K562 (cell line): ENCODE measurements at regions not wholly inside any gene's neighbourhood (a gene's known extent, or its start where the extent isn't known, plus 50 kb on each side); places are given as distances from the start of the nearest gene placed in this dataset.
A peak's percentile ranks its signal among the peaks of the same experiment; 100 is the strongest.

ENCODE experiments used
- CUX1 ChIP-seq: fragments of 200-800 bp; sonication (Bioruptor generic); IDR thresholded peaks from 2 replicates; pipeline ENCODE4 v1.6.1; 2016; ENCODE audit warnings: missing genetic modification characterization, missing compliant biosample characterization
- E2F8 ChIP-seq: fragments of 450-650 bp; IDR thresholded peaks from 2 replicates; pipeline ENCODE4 v1.7.1; 2018; ENCODE audit warnings: mild to moderate bottlenecking, low read depth; ENCODE audit not compliant: partially characterized antibody
- ETS2 ChIP-seq: IDR thresholded peaks from 2 replicates; pipeline ENCODE4 v1.6.1; 2016; ENCODE audit warnings: borderline replicate concordance, missing genetic modification characterization, mild to moderate bottlenecking, moderate library complexity, missing compliant biosample characterization; ENCODE audit not compliant: poor library complexity, severe bottlenecking
- GABPB1 ChIP-seq: sonication (generic); formaldehyde crosslinking; IDR thresholded peaks from 2 replicates; pipeline ENCODE4 v1.8.0; 2022; ENCODE audit warnings: mild to moderate bottlenecking, missing genetic modification reagents
- GTF3C2 ChIP-seq: IDR thresholded peaks from 3 replicates; pipeline ENCODE4 v1.6.1; 2011; ENCODE audit warnings: borderline replicate concordance, mild to moderate bottlenecking, moderate library complexity; ENCODE audit not compliant: insufficient read length; ENCODE audit errors: extremely low read depth
- HDAC2 ChIP-seq: fragments of 450-650 bp; IDR thresholded peaks from 2 replicates; pipeline ENCODE4 v1.6.1; 2016; ENCODE audit warnings: mild to moderate bottlenecking
- IRF9 ChIP-seq: fragments of 450-650 bp; IDR thresholded peaks from 2 replicates; pipeline ENCODE4 v1.6.1; 2016; ENCODE audit warnings: missing biosample characterization, missing genetic modification characterization
- MCM3 ChIP-seq: fragments of 450-650 bp; IDR thresholded peaks from 2 replicates; pipeline ENCODE4 v1.6.1; 2016
- MTA1 ChIP-seq: fragments of 450-650 bp; IDR thresholded peaks from 2 replicates; pipeline ENCODE4 v1.6.1; 2017; ENCODE audit warnings: borderline replicate concordance
- NUFIP1 ChIP-seq: fragments of 450-650 bp; IDR thresholded peaks from 2 replicates; pipeline ENCODE4 v1.6.1; 2018; ENCODE audit not compliant: partially characterized antibody
- SRSF7 ChIP-seq: fragments of 200-400 bp; formaldehyde crosslinking; optimal IDR thresholded peaks from 2 replicates; pipeline ENCODE3; 2017; ENCODE audit warnings: mild to moderate bottlenecking, low read depth, low read length
- XRCC4 ChIP-seq: IDR thresholded peaks from one replicate; pipeline ENCODE4 v1.6.1; 2011; ENCODE audit not compliant: insufficient read depth, insufficient read length; ENCODE audit errors: extremely low read depth
- ZBTB17 ChIP-seq: fragments of 450-650 bp; formaldehyde crosslinking; IDR thresholded peaks from 2 replicates; pipeline ENCODE4 v1.4.0; 2020; ENCODE audit warnings: mild to moderate bottlenecking
- ZC3H8 ChIP-seq: fragments of 450-650 bp; IDR thresholded peaks from 2 replicates; pipeline ENCODE4 v1.6.1; 2017
- ZNF174 ChIP-seq: fragments of 250-450 bp; sonication (Bioruptor Pico); IDR thresholded peaks from 2 replicates; pipeline ENCODE4 v1.4.0; 2020; ENCODE audit warnings: mild to moderate bottlenecking
- ZNF239 ChIP-seq: fragments of 250-450 bp; sonication (Bioruptor Pico); IDR thresholded peaks from 2 replicates; pipeline ENCODE4 v1.4.0; 2020; ENCODE audit warnings: mild to moderate bottlenecking
- ZNF354B ChIP-seq: fragments of 250-450 bp; sonication (Bioruptor Pico); IDR thresholded peaks from 2 replicates; pipeline ENCODE4 v1.4.0; 2020
- ZNF586 ChIP-seq: fragments of 450-650 bp; formaldehyde crosslinking; conservative IDR thresholded peaks from 2 replicates; pipeline ENCODE4 v1.4.0; 2020; ENCODE audit warnings: mild to moderate bottlenecking, moderate library complexity
- ZNF778 ChIP-seq: fragments of 450-650 bp; formaldehyde crosslinking; IDR thresholded peaks from 2 replicates; pipeline ENCODE4 v1.4.0; 2020; ENCODE audit warnings: mild to moderate bottlenecking, moderate library complexity

- no peak for TF ChIP-seq XRCC4
- 0 out of 2 replicates have a peak, but pooled peaks have one; percentile 43 for TF ChIP-seq ZNF586 (CRISPR knock-in tag)
- peak; percentile 66; the same call in 1 of the 2 replicates for TF ChIP-seq ZBTB17 (CRISPR knock-in tag)
- peak; percentile 84; the same call in 1 of the 2 replicates for TF ChIP-seq CUX1 (CRISPR knock-in tag)
- no peak for TF ChIP-seq ETS2 (tag)
- TF ChIP-seq GABPB1 (CRISPR knock-in tag), result no peak
- no peak for TF ChIP-seq ZC3H8
- TF ChIP-seq E2F8, result no peak
- TF ChIP-seq ZNF239 (CRISPR knock-in tag), result peak; percentile 80
- peak; percentile 61 for TF ChIP-seq IRF9 (tag)
- TF ChIP-seq ZNF354B (CRISPR knock-in tag), result peak; percentile 65; the same call in 1 of the 2 replicates
- TF ChIP-seq MTA1, result no peak
- TF ChIP-seq GTF3C2, result no peak
- TF ChIP-seq HDAC2, result no peak
- 0 out of 2 replicates have a peak, but pooled peaks have one; percentile 42 for TF ChIP-seq ZNF174 (CRISPR knock-in tag)
- TF ChIP-seq ZNF778 (CRISPR knock-in tag), result no peak
- TF ChIP-seq MCM3, result no peak
- no peak for TF ChIP-seq SRSF7
- TF ChIP-seq NUFIP1, result no peak
These were observed 66.9 kb upstream of the WDR1 start (continued) for GRCh38 chr4:10183462-10183861.
